ENCODE measurements at regions not wholly inside any gene's neighbourhood (a gene's known extent, or its start where the extent isn't known, plus 50 kb on each side); places are given as distances from the start of the nearest gene placed in this dataset.

DNA sequence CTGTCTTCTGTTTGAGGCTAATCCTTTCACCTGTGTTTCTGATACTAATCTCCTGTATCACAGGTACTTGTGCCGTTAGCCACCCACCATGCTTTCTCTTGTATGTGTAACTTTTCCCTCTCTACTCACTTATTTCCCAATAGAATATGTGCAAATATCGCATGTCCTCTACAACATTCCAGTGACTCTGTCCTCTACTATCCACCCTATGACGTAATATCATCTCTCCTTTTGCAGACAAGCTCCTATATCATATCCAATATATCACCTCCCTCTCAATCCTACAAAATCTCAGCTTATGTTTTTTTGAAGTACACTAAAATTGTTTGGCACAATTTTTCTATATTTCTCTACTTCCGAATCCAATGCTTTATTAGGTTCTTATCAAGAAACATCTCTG, 232.6 kb upstream of the LRFN5 start:
- TF ChIP-seq, protein P1, sequence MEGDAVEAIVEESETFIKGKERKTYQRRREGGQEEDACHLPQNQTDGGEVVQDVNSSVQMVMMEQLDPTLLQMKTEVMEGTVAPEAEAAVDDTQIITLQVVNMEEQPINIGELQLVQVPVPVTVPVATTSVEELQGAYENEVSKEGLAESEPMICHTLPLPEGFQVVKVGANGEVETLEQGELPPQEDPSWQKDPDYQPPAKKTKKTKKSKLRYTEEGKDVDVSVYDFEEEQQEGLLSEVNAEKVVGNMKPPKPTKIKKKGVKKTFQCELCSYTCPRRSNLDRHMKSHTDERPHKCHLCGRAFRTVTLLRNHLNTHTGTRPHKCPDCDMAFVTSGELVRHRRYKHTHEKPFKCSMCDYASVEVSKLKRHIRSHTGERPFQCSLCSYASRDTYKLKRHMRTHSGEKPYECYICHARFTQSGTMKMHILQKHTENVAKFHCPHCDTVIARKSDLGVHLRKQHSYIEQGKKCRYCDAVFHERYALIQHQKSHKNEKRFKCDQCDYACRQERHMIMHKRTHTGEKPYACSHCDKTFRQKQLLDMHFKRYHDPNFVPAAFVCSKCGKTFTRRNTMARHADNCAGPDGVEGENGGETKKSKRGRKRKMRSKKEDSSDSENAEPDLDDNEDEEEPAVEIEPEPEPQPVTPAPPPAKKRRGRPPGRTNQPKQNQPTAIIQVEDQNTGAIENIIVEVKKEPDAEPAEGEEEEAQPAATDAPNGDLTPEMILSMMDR (IDR thresholded peaks at IDR 0.05), result no peak
- no peak for TF ChIP-seq POLR2A (IDR thresholded peaks at IDR 0.05)
